GM21723 (cell line): ENCODE measurements at regions not wholly inside any gene's neighbourhood (a gene's known extent, or its start where the extent isn't known, plus 50 kb on each side); places are given as distances from the start of the nearest gene placed in this dataset.
A peak's percentile ranks its signal among the peaks of the same experiment; 100 is the strongest.

ENCODE experiments used
- ATAC-seq: cut with Tn5 transposase; IDR thresholded peaks from one replicate; pipeline ENCODE4 v1.9.1; 2021; ENCODE audit warnings: mild to moderate bottlenecking, moderate library complexity; ENCODE audit not compliant: unreplicated experiment

GRCh38 chr5:118778941-118779340, 209.4 kb downstream of the DTWD2 start:
- no peak for ATAC-seq

GRCh38 chr5:118777189-118777736, 211.1 kb downstream of the DTWD2 start:
- no peak for ATAC-seq

GRCh38 chr5:118776755-118777154, 211.6 kb downstream of the DTWD2 start:
- ATAC-seq = peak; percentile 52

GRCh38 chr5:118775790-118776499, 212.4 kb downstream of the DTWD2 start:
- ATAC-seq = no peak

GRCh38 chr5:118768607-118769175, 219.7 kb downstream of the DTWD2 start:
- ATAC-seq = no peak

GRCh38 chr5:118762291-118762690, 226.1 kb downstream of the DTWD2 start:
- no peak for ATAC-seq

GRCh38 chr5:118761814-118762213, 226.5 kb downstream of the DTWD2 start:
- ATAC-seq = no peak

GRCh38 chr5:118752969-118753368, 235.4 kb downstream of the DTWD2 start:
- ATAC-seq = no peak

- ATAC-seq = no peak
Observed at GRCh38 chr5:118736396-118736795, 252.0 kb downstream of the DTWD2 start.

- ATAC-seq = no peak
Observed at GRCh38 chr5:118733394-118733793, 255.0 kb downstream of the DTWD2 start.

GRCh38 chr5:118728191-118728590, 260.2 kb downstream of the DTWD2 start:
- no peak for ATAC-seq

- no peak for ATAC-seq
Observed at GRCh38 chr5:118726891-118727290, 261.5 kb downstream of the DTWD2 start.

- ATAC-seq = peak; percentile 87
Observed at GRCh38 chr5:118723021-118723338, 265.4 kb downstream of the DTWD2 start.

GRCh38 chr5:118722122-118723020, 266.0 kb downstream of the DTWD2 start:
- ATAC-seq = peak; percentile 61

- no peak for ATAC-seq
Observed at GRCh38 chr5:118711727-118712126, 276.6 kb downstream of the DTWD2 start.

GRCh38 chr5:118705959-118706667, 282.2 kb downstream of the DTWD2 start:
- ATAC-seq = no peak

GRCh38 chr5:118703241-118703640, 285.1 kb downstream of the DTWD2 start:
- ATAC-seq = no peak

- no peak for ATAC-seq
Observed at GRCh38 chr5:118701791-118702190, 286.6 kb downstream of the DTWD2 start.

GRCh38 chr5:118700510-118700909, 287.8 kb downstream of the DTWD2 start:
- ATAC-seq = no peak

GRCh38 chr5:118698774-118699173, 289.6 kb downstream of the DTWD2 start:
- no peak for ATAC-seq

GRCh38 chr5:118696076-118696475, 292.3 kb downstream of the DTWD2 start:
- ATAC-seq = no peak
